ENCODE measurements at regions not wholly inside any gene's neighbourhood (a gene's known extent, or its start where the extent isn't known, plus 50 kb on each side); places are given as distances from the start of the nearest gene placed in this dataset.
"Not testable (repeated sequence)": the region's sequence is repeated elsewhere in the genome, so short reads cannot be mapped to it uniquely, and the experiment has no call there.

- no peak for DNase-seq (ENCODE audit: extremely low spot score)
- ChIA-PET POLR2A (no interaction called here), CTCF (no interaction called here)
- no peak for TF ChIP-seq NFRKB (IDR thresholded peaks at IDR 0.05)
- TF ChIP-seq HDGF (IDR thresholded peaks at IDR 0.05; ENCODE audit: borderline replicate concordance): no peak
- TF ChIP-seq ARNT (IDR thresholded peaks at IDR 0.05): no peak
- TF ChIP-seq LEF1 (IDR thresholded peaks at IDR 0.05; ENCODE audit: borderline replicate concordance): no peak
- TF ChIP-seq ZNF384 (IDR thresholded peaks at IDR 0.05): no peak
- no peak for TF ChIP-seq L3MBTL2 (conservative IDR thresholded peaks at IDR 0.05)
- no peak for TF ChIP-seq ELF4 (IDR thresholded peaks at IDR 0.05)
- no peak for TF ChIP-seq FOXM1 (IDR thresholded peaks at IDR 0.05; ENCODE audit: borderline replicate concordance)
- TF ChIP-seq PKNOX1 (IDR thresholded peaks at IDR 0.05): no peak
- no peak for TF ChIP-seq CTBP1 (IDR thresholded peaks at IDR 0.05; ENCODE audit: borderline replicate concordance)
- TF ChIP-seq SP1 (IDR thresholded peaks at IDR 0.05): no peak
- no peak for TF ChIP-seq SUZ12 (IDR thresholded peaks at IDR 0.05)
Observed at GRCh38 chr13:42381165-42381425, 109.1 kb downstream of the AKAP11 start.

GRCh38 chr13:42381426-42381825 lies 109.5 kb downstream of the AKAP11 start:
- CTCF ChIA-PET; POLR2A ChIA-PET; DNase-seq (ENCODE audit: extremely low spot score): not testable (repeated sequence)

GRCh38 chr13:42383025-42383424 lies 111.1 kb downstream of the AKAP11 start:
- POLR2A ChIA-PET: no interaction called here
- no peak for TF ChIP-seq FOXA1 (IDR thresholded peaks at IDR 0.05)
- TF ChIP-seq ARNT (IDR thresholded peaks at IDR 0.05): no peak
- no peak for TF ChIP-seq SP1 (IDR thresholded peaks at IDR 0.05)
- TF ChIP-seq NFRKB (IDR thresholded peaks at IDR 0.05): no peak
- no peak for TF ChIP-seq PKNOX1 (IDR thresholded peaks at IDR 0.05)
- TF ChIP-seq BHLHE40 (IDR thresholded peaks at IDR 0.05; ENCODE audit: borderline replicate concordance): no peak
- no peak for TF ChIP-seq FOXM1 (IDR thresholded peaks at IDR 0.05; ENCODE audit: borderline replicate concordance)
- DNase-seq (ENCODE audit: extremely low spot score): no peak
- CTCF ChIA-PET: no interaction called here

DNA sequence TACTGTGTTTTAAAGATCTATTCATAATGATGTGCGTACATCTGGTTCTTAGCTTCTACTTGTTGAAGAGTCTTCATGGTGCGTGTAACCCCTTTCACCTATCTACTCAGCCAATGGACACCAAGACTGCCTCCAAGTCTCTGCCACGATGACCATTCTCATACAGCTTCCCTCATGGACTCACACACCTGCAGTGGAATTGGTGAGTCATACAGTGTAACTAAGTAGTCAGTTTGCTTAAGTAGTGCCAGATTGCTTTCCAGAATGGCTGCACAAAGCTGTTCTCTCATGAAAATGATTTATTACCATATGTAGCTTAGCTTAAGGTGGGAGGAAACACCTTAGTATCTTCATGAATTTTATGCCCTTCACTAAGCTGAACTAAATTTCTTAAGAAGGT lies 112.3 kb downstream of the AKAP11 start:
- ChIA-PET CTCF (no interaction called here), POLR2A (no interaction called here)
- TF ChIP-seq FOXA1 (IDR thresholded peaks at IDR 0.05) (no peak), FOXK2 (IDR thresholded peaks at IDR 0.05) (no peak), PKNOX1 (IDR thresholded peaks at IDR 0.05) (0 out of 2 replicates have a peak, but pooled peaks have one; percentile 14)
- DNase-seq (ENCODE audit: extremely low spot score): no peak

DNA sequence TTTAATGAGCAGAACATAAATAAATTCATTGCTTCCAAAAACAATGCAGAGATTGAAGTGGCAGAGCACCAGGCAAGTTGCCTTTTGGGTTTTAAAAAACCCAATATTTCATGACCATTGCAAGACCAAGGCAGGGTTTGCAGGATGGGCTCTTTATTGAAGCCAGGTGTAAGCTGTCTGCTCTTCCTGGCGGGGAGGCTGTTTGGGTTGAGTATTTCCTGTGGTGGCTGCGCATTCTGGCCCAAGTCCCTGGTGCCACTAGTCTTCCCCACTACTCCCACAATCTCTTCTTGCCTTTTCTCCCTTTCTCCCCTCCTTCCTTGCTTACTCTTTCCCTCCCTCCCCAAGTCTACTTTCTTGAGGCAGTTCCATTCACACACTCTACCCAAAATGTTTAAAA lies 116.4 kb downstream of the AKAP11 start:
- POLR2A ChIA-PET: no interaction called here
- DNase-seq (ENCODE audit: extremely low spot score): no peak
- TF ChIP-seq HDGF (IDR thresholded peaks at IDR 0.05; ENCODE audit: borderline replicate concordance) (no peak), BHLHE40 (IDR thresholded peaks at IDR 0.05; ENCODE audit: borderline replicate concordance) (no peak), ELF4 (IDR thresholded peaks at IDR 0.05) (no peak), SUZ12 (IDR thresholded peaks at IDR 0.05) (no peak)
- CTCF ChIA-PET: no interaction called here

GRCh38 chr13:42389041-42389440 lies 117.1 kb downstream of the AKAP11 start:
- DNase-seq (ENCODE audit: extremely low spot score): no peak
- POLR2A ChIA-PET: no interaction called here
- CTCF ChIA-PET: interaction anchor here (0.7 kb wide), 1 partner anchor 156 kb away, joined by 3 read pairs; no protein-coding TSS in a partner anchor
- no peak for TF ChIP-seq HDGF (IDR thresholded peaks at IDR 0.05; ENCODE audit: borderline replicate concordance)
- no peak for TF ChIP-seq SP1 (IDR thresholded peaks at IDR 0.05)
- TF ChIP-seq L3MBTL2 (conservative IDR thresholded peaks at IDR 0.05): no peak
- TF ChIP-seq ELF4 (IDR thresholded peaks at IDR 0.05): no peak
- no peak for TF ChIP-seq FOXK2 (IDR thresholded peaks at IDR 0.05)
- TF ChIP-seq PKNOX1 (IDR thresholded peaks at IDR 0.05): no peak

GRCh38 chr13:42392180-42392579 lies 120.2 kb downstream of the AKAP11 start:
- DNase-seq (ENCODE audit: extremely low spot score): no peak
- ChIA-PET POLR2A (no interaction called here), CTCF (no interaction called here)
- TF ChIP-seq HDGF (IDR thresholded peaks at IDR 0.05; ENCODE audit: borderline replicate concordance): no peak
- TF ChIP-seq SP1 (IDR thresholded peaks at IDR 0.05): no peak
- TF ChIP-seq FOXK2 (IDR thresholded peaks at IDR 0.05): no peak
- TF ChIP-seq ARNT (IDR thresholded peaks at IDR 0.05): no peak
- no peak for TF ChIP-seq FOXM1 (IDR thresholded peaks at IDR 0.05; ENCODE audit: borderline replicate concordance)
- no peak for TF ChIP-seq L3MBTL2 (conservative IDR thresholded peaks at IDR 0.05)
- TF ChIP-seq NFRKB (IDR thresholded peaks at IDR 0.05): no peak
- TF ChIP-seq ZNF384 (IDR thresholded peaks at IDR 0.05): no peak
- no peak for TF ChIP-seq LEF1 (IDR thresholded peaks at IDR 0.05; ENCODE audit: borderline replicate concordance)
- no peak for TF ChIP-seq FOXA1 (IDR thresholded peaks at IDR 0.05)
- no peak for TF ChIP-seq CTBP1 (IDR thresholded peaks at IDR 0.05; ENCODE audit: borderline replicate concordance)
- TF ChIP-seq ELF4 (IDR thresholded peaks at IDR 0.05): no peak
- no peak for TF ChIP-seq SUZ12 (IDR thresholded peaks at IDR 0.05)
- no peak for TF ChIP-seq TARDBP (IDR thresholded peaks at IDR 0.05)
- no peak for TF ChIP-seq PKNOX1 (IDR thresholded peaks at IDR 0.05)

Data from HEK293T (cell line).